ENCODE measurements at regions not wholly inside any gene's neighbourhood (a gene's known extent, or its start where the extent isn't known, plus 50 kb on each side); places are given as distances from the start of the nearest gene placed in this dataset.

DNA sequence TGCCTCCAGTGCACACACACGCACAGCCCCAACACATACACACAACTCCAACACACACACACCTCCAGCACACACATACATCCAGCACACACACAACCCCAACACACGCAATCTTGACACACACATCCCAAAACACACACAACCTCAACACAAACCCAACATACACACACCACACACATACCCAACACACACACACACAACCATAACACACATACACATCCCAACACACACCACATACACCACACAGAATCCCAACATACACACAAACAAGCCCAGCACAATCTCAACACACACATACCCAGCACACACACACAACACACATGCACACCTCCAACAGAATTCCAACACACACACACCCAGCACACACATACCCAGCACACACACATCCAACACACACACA, 301.1 kb downstream of the ABCC12 start:
- Histone ChIP-seq H4K20me1 (ENCODE audit: insufficient read depth) (no peaks in the 10 kb centered on the region), H3K36me3 (ENCODE audit: low read depth) (no peaks in the 10 kb centered on the region), H3K27ac (no peak overlapping the region), H3F3A (ENCODE audit: insufficient read depth) (no peaks in the 10 kb centered on the region), H3K79me2 (ENCODE audit: insufficient read depth) (no peaks in the 10 kb centered on the region), H3K27me3 (replicated peaks; ENCODE audit: insufficient read depth) (no peaks in the 10 kb centered on the region), H2AFZ (no peak overlapping the region), H3K9ac (no peak overlapping the region), H3K4me1 (ENCODE audit: insufficient read depth) (no peaks in the 10 kb centered on the region), H3K9me3 (ENCODE audit: low read depth) (no peaks in the 10 kb centered on the region), H3K4me3 (no peak overlapping the region), H3K9me2 (ENCODE audit: insufficient read depth) (no peaks in the 10 kb centered on the region), H3K4me2 (ENCODE audit: unreplicated experiment) (no peak overlapping the region)
- no peak for TF ChIP-seq EZH2phosphoT487 (IDR thresholded peaks at IDR 0.05; ENCODE audit: insufficient read depth, low read depth)
- TF ChIP-seq EZH2 (IDR thresholded peaks at IDR 0.05; ENCODE audit: insufficient read depth, poor library complexity, severe bottlenecking): no peak
- WGBS, 2 experiments (ENCODE audit: low coverage in 1 of 2, low lambda C conversion rate in 2 of 2, missing lambda C conversion rate in 2 of 2): 76 to 83% methylated on average over 2 of the region's 2 CpGs
- DNase-seq: no peak
- in situ Hi-C loops (cut with MboI): no loop called here

- Histone ChIP-seq H3K4me2 (ENCODE audit: unreplicated experiment) (no peak overlapping the region), H3K9me3 (ENCODE audit: low read depth) (no peaks in the 10 kb centered on the region), H3F3A (ENCODE audit: insufficient read depth) (no peaks in the 10 kb centered on the region), H3K27me3 (replicated peaks; ENCODE audit: insufficient read depth) (no peaks in the 10 kb centered on the region), H4K20me1 (ENCODE audit: insufficient read depth) (no peaks in the 10 kb centered on the region), H3K9ac (no peak overlapping the region), H3K79me2 (ENCODE audit: insufficient read depth) (no peaks in the 10 kb centered on the region), H3K36me3 (ENCODE audit: low read depth) (no peaks in the 10 kb centered on the region), H3K4me3 (no peak overlapping the region), H2AFZ (no peak overlapping the region), H3K27ac (no peak overlapping the region), H3K9me2 (ENCODE audit: insufficient read depth) (no peaks in the 10 kb centered on the region), H3K4me1 (ENCODE audit: insufficient read depth) (no peaks in the 10 kb centered on the region)
- 65 to 77% methylated on average over 6 of the region's 6 CpGs for WGBS, 2 experiments (ENCODE audit: low coverage in 1 of 2, low lambda C conversion rate in 2 of 2, missing lambda C conversion rate in 2 of 2)
- TF ChIP-seq EZH2 (IDR thresholded peaks at IDR 0.05; ENCODE audit: insufficient read depth, poor library complexity, severe bottlenecking) (no peak), EZH2phosphoT487 (IDR thresholded peaks at IDR 0.05; ENCODE audit: insufficient read depth, low read depth) (no peak)
- DNase-seq: no peak
- in situ Hi-C loops (cut with MboI): no loop called here
Observed at GRCh38 chr16:47852991-47853390, 302.8 kb downstream of the ABCC12 start.

DNA sequence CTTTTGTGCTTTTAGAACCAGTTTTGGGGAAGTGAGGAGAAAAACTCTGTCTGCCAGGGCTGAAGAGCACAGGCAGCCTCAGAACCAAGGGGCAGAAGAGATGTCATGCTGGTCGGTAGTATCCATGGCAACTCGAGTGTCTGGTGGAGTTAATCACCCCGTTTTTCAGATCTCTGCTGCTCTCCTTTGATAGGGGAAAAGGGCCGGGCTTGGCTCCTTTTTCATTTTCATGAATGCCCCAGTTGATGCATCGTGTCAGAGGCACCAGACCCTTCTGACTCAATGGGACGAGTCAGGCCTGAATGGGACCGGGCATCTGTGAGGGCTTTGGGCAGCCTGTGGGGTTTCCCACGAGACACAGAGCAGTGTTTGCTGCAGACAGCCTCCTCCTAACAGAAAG, 304.6 kb downstream of the ABCC12 start:
- Histone ChIP-seq H3K9me2 (ENCODE audit: insufficient read depth) (no peaks in the 10 kb centered on the region), H3K79me2 (ENCODE audit: insufficient read depth) (no peaks in the 10 kb centered on the region), H3K4me3 (no peak overlapping the region), H4K20me1 (ENCODE audit: insufficient read depth) (no peaks in the 10 kb centered on the region), H3K9me3 (ENCODE audit: low read depth) (no peaks in the 10 kb centered on the region), H3K4me2 (ENCODE audit: unreplicated experiment) (no peak overlapping the region), H3K4me1 (ENCODE audit: insufficient read depth) (no peaks in the 10 kb centered on the region), H3K27me3 (replicated peaks; ENCODE audit: insufficient read depth) (no peaks in the 10 kb centered on the region), H3F3A (ENCODE audit: insufficient read depth) (no peaks in the 10 kb centered on the region), H3K9ac (no peak overlapping the region), H3K27ac (no peak overlapping the region), H2AFZ (no peak overlapping the region), H3K36me3 (ENCODE audit: low read depth) (no peaks in the 10 kb centered on the region)
- no peak for TF ChIP-seq EZH2phosphoT487 (IDR thresholded peaks at IDR 0.05; ENCODE audit: insufficient read depth, low read depth)
- no peak for TF ChIP-seq EZH2 (IDR thresholded peaks at IDR 0.05; ENCODE audit: insufficient read depth, poor library complexity, severe bottlenecking)
- in situ Hi-C loops (cut with MboI): no loop called here
- 24 to 29% methylated on average over 8 of the region's 8 CpGs for WGBS, 2 experiments (ENCODE audit: low coverage in 1 of 2, low lambda C conversion rate in 2 of 2, missing lambda C conversion rate in 2 of 2)
- no peak for DNase-seq

DNA sequence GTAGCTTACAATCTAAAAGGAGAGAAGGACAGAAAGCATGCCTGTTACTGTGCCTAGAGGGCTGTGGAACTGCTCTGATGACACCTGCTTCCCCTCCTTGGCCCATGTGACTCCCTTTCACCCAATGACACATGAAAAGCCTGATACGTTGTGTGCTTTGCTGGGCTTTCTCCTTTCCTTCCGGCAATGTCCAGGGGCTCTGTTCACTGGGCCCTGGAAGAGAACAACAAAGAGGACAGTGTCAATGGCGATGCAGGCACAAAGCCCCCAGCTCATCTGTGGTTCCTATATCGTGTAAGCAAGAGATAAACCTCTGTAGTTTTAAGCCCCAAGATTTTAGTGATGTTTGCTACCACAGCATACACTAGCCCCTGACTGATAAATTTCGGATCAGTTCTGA, 306.1 kb downstream of the ABCC12 start:
- no peak overlapping the region for H3K4me3 ChIP-seq
- no peaks in the 10 kb centered on the region for H3K9me2 ChIP-seq (ENCODE audit: insufficient read depth)
- in situ Hi-C loops (cut with MboI): no loop called here
- no peaks in the 10 kb centered on the region for H3K9me3 ChIP-seq (ENCODE audit: low read depth)
- DNase-seq: no peak
- H3K27ac ChIP-seq: no peak overlapping the region
- TF ChIP-seq EZH2 (IDR thresholded peaks at IDR 0.05; ENCODE audit: insufficient read depth, poor library complexity, severe bottlenecking) (no peak), EZH2phosphoT487 (IDR thresholded peaks at IDR 0.05; ENCODE audit: insufficient read depth, low read depth) (no peak)
- 35 to 38% methylated on average over 5 of the region's 5 CpGs for WGBS, 2 experiments (ENCODE audit: low coverage in 1 of 2, low lambda C conversion rate in 2 of 2, missing lambda C conversion rate in 2 of 2)
- H3K4me2 ChIP-seq (ENCODE audit: unreplicated experiment): no peak overlapping the region
- no peaks in the 10 kb centered on the region for H3K27me3 ChIP-seq (replicated peaks; ENCODE audit: insufficient read depth)
- no peaks in the 10 kb centered on the region for H3F3A ChIP-seq (ENCODE audit: insufficient read depth)
- H3K36me3 ChIP-seq (ENCODE audit: low read depth): no peaks in the 10 kb centered on the region
- H4K20me1 ChIP-seq (ENCODE audit: insufficient read depth): no peaks in the 10 kb centered on the region
- no peaks in the 10 kb centered on the region for H3K4me1 ChIP-seq (ENCODE audit: insufficient read depth)
- H3K79me2 ChIP-seq (ENCODE audit: insufficient read depth): no peaks in the 10 kb centered on the region
- no peak overlapping the region for H3K9ac ChIP-seq
- H2AFZ ChIP-seq: no peak overlapping the region
